ENCODE measurements at regions not wholly inside any gene's neighbourhood (a gene's known extent, or its start where the extent isn't known, plus 50 kb on each side); places are given as distances from the start of the nearest gene placed in this dataset.

DNA sequence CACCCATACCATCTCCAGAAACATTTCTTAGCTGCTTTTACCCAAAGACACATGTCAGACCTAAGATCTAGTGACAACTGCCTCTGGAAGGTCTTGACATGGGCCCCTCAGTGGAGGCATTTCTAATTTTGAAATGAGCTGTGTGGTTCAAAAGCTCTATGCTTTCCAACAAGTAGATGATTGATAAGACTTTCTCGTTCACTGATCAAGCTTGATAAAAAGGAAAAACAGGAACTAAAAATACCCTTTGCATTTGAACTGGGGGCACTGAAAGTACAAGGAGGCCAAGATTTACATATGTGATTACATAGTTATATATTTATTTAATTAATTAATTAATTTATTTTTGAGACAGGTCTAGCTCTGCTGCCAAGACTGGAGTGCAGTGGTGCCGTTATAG, 61.3 kb upstream of the SCOC start:
- H3K27ac ChIP-seq, result no peak overlapping the region
- WGBS, 2 donors (ENCODE audit: low coverage in 1 of 2), result 71 to 78% methylated on average over 2 of the region's 2 CpGs
- in situ Hi-C loops (cut with MboI; ENCODE audit: low pct_ligation_motif_present in 1 of 4, low pct_unique_long_range_greater_than_20kb in 1 of 4, low sequenced_read_pairs in 3 of 4), result no loop called here
- DNase-seq, result no peak
- peaks cover 0 to 7% (median 5%) of the 10 kb centered on the region in 4 donors for H3K4me1 ChIP-seq
- no peak overlapping the region for H3K4me3 ChIP-seq
- no peaks in the 10 kb centered on the region for H3K27me3 ChIP-seq
- no peaks in the 10 kb centered on the region for H3K36me3 ChIP-seq
- TF ChIP-seq POLR2A (IDR thresholded peaks at IDR 0.05) (no peak), POLR2AphosphoS5 (IDR thresholded peaks at IDR 0.05) (no peak), EP300 (IDR thresholded peaks at IDR 0.05; ENCODE audit: low read depth) (no peak), CTCF (IDR thresholded peaks at IDR 0.05) (no peak)
- no peaks in the 10 kb centered on the region for H3K9me3 ChIP-seq
- intact Hi-C loops (cut with DNase I; ENCODE audit: low total_unique reads), result no loop called here

GRCh38 chr4:140311257-140311835, 62.1 kb upstream of the SCOC start:
- in situ Hi-C loops (cut with MboI; ENCODE audit: low pct_ligation_motif_present in 1 of 4, low pct_unique_long_range_greater_than_20kb in 1 of 4, low sequenced_read_pairs in 3 of 4) (no loop called here), intact Hi-C loops (cut with DNase I; ENCODE audit: low total_unique reads) (no loop called here)
- TF ChIP-seq POLR2A (IDR thresholded peaks at IDR 0.05) (no peak), EP300 (IDR thresholded peaks at IDR 0.05; ENCODE audit: low read depth) (no peak), CTCF (IDR thresholded peaks at IDR 0.05) (no peak), POLR2AphosphoS5 (IDR thresholded peaks at IDR 0.05) (no peak)
- H3K4me3 ChIP-seq, result no peak overlapping the region
- H3K36me3 ChIP-seq, result no peaks in the 10 kb centered on the region
- H3K27me3 ChIP-seq, result no peaks in the 10 kb centered on the region
- DNase-seq, result no peak
- H3K4me1 ChIP-seq, result peaks cover 0 to 7% (median 5%) of the 10 kb centered on the region in 4 donors
- H3K27ac ChIP-seq, result no peak overlapping the region
- no peaks in the 10 kb centered on the region for H3K9me3 ChIP-seq

DNA sequence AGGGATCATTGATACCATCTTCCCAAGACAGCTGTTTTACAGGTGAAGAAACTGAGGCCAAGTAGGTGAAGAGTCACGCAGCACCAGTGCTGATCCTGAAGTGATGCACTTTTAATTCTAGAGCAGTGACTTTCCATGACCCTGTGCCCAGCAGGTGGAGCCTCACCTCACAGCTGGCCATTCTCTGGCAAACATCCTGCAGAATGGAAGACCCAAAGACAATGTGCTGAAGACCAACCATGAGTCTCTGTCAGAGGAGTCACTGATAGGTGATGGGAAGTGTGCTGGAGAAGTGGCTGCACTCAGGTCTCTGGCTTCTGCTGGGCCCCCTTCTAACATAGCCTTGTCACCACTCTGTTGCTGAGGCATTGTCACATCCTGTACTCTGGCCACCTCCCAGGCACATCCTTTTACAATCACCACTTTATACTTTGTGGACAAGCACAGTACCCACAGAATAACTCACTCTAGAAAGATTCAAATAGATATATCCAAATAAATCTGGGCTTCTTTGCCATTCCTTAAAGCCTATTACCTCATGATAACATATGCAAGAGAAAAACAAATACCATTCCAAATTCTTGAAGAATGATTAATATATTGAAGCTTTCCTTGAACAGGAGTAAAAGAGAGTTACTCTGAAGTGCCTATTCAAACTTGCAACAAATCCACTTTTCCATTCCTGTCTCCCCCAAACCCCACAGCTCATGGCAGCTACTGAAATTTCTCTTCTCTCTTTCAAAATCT, 64.1 kb upstream of the SCOC start:
- H3K4me1 ChIP-seq, result peaks cover 0 to 17% (median 9%) of the 10 kb centered on the region in 4 donors
- intact Hi-C loops (cut with DNase I; ENCODE audit: low total_unique reads), result no loop called here
- TF ChIP-seq POLR2AphosphoS5 (IDR thresholded peaks at IDR 0.05) (no peak), EP300 (IDR thresholded peaks at IDR 0.05; ENCODE audit: low read depth) (no peak)
- no peak for DNase-seq
- H3K27ac ChIP-seq, result peak overlapping the region; percentile 40 to 72 (median 68)
- H3K27me3 ChIP-seq, result no peaks in the 10 kb centered on the region
- H3K4me3 ChIP-seq, result no peak overlapping the region
- no peaks in the 10 kb centered on the region for H3K36me3 ChIP-seq
- in situ Hi-C loops (cut with MboI; ENCODE audit: low pct_ligation_motif_present in 1 of 4, low pct_unique_long_range_greater_than_20kb in 1 of 4, low sequenced_read_pairs in 3 of 4), result no loop called here
- no peaks in the 10 kb centered on the region for H3K9me3 ChIP-seq
- 76% methylated on average over 1 of the region's 1 CpG; no CpG with 5 or more reads in 1 of the 2 donors for WGBS, 2 donors (ENCODE audit: low coverage in 1 of 2)

DNA sequence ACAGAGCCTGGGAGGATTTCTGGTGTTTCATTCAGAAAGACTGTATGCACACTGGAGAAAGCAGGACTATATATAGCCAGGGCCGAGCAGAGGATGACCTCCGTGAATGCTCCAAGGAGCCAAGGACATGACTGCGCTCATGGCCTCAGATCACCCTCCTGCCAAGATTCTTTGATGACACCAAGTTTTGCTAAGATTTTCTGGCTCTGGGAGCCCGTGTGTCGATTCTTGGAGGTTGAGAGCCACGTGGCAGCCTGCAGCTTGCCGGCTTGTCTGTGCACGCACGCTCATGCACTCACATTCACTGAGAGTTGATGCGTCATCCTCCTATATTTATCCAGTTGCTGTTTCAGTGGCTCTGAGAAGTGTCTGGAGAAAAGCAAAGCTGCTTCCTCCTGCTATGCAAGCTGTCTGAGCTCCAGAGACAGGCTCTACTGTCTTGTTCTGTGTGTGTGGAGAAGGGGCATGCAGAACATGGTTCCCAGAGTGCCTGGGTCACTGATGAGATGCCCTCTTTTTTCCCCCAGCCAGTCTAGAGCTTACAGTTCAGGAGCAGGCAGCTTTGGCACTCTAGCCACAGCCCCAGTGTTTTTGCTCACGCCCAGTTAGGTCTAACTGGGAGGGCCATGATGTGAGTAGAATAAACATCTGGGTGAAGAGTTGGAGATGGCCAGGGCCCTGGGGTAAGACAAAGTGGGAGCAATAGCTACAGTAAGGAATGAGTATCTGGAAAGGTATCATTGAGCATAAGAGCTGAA, 64.9 kb upstream of the SCOC start:
- TF ChIP-seq EP300 (IDR thresholded peaks at IDR 0.05; ENCODE audit: low read depth) (no peak), POLR2A (IDR thresholded peaks at IDR 0.05) (no peak), CTCF (IDR thresholded peaks at IDR 0.05) (no peak), POLR2AphosphoS5 (IDR thresholded peaks at IDR 0.05) (peak; percentile 34 to 57 (median 49))
- WGBS, 2 donors (ENCODE audit: low coverage in 1 of 2), result 81 to 100% methylated on average over 3 to 11 of the region's 11 CpGs
- no peaks in the 10 kb centered on the region for H3K27me3 ChIP-seq
- H3K27ac ChIP-seq, result peak overlapping the region; percentile 40 to 72 (median 68)
- peak; percentile 21 for DNase-seq
- in situ Hi-C loops (cut with MboI; ENCODE audit: low pct_ligation_motif_present in 1 of 4, low pct_unique_long_range_greater_than_20kb in 1 of 4, low sequenced_read_pairs in 3 of 4) (no loop called here), intact Hi-C loops (cut with DNase I; ENCODE audit: low total_unique reads) (no loop called here)
- H3K4me3 ChIP-seq, result no peak overlapping the region
- no peaks in the 10 kb centered on the region for H3K9me3 ChIP-seq
- H3K36me3 ChIP-seq, result no peaks in the 10 kb centered on the region
- peaks cover 0 to 17% (median 9%) of the 10 kb centered on the region in 4 donors for H3K4me1 ChIP-seq
